GM12874 (cell line): ENCODE measurements at regions not wholly inside any gene's neighbourhood (a gene's known extent, or its start where the extent isn't known, plus 50 kb on each side); places are given as distances from the start of the nearest gene placed in this dataset.

ENCODE experiments used
- TF ChIP-seq, protein P1 (sequence below): IDR thresholded peaks from 2 replicates; pipeline ENCODE4 v1.5.1; 2011; ENCODE audit warnings: low read depth, mild to moderate bottlenecking, control low read depth, low read length, moderate library complexity; ENCODE audit not compliant: insufficient read depth

DNA sequence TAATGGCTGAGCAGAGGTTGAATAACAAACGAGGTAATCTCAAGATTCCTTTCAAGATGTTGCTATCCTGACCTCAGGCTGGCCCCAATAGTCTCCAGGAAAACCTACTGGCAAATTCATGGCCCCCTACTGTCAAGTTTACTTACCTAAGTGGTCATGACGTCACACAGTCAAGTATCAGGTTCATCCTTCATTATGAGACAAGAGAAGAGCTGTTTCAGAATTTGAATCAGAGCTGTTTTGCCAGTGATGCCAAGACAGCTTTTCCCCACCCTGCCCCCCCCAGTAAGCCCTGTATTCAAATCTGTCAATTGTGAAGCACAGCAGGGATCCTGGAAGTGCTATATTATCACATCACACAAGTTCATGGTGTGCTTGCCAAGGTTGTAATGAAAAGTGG is 509.6 kb downstream of the NOVA1 start:
- TF ChIP-seq, protein P1, sequence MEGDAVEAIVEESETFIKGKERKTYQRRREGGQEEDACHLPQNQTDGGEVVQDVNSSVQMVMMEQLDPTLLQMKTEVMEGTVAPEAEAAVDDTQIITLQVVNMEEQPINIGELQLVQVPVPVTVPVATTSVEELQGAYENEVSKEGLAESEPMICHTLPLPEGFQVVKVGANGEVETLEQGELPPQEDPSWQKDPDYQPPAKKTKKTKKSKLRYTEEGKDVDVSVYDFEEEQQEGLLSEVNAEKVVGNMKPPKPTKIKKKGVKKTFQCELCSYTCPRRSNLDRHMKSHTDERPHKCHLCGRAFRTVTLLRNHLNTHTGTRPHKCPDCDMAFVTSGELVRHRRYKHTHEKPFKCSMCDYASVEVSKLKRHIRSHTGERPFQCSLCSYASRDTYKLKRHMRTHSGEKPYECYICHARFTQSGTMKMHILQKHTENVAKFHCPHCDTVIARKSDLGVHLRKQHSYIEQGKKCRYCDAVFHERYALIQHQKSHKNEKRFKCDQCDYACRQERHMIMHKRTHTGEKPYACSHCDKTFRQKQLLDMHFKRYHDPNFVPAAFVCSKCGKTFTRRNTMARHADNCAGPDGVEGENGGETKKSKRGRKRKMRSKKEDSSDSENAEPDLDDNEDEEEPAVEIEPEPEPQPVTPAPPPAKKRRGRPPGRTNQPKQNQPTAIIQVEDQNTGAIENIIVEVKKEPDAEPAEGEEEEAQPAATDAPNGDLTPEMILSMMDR = no peak

DNA sequence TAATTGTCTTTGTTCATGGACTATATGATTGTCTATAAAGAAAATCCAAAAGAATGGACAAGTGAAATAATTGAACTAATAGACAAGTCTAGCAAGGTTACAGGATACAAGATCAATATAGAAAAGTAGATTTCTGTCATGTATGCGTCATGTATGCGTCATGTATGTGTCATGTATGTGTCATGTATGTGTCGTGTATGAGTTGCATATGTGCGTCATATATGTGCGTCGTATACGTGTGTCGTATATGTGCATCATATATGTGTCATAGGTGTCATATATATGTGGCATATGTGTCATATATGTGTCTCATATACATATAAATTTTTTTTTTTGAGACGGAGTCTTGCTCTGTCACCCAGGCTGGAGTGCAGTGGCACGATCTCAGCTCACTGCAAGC is 516.8 kb downstream of the NOVA1 start:
- TF ChIP-seq, protein P1 = no peak

DNA sequence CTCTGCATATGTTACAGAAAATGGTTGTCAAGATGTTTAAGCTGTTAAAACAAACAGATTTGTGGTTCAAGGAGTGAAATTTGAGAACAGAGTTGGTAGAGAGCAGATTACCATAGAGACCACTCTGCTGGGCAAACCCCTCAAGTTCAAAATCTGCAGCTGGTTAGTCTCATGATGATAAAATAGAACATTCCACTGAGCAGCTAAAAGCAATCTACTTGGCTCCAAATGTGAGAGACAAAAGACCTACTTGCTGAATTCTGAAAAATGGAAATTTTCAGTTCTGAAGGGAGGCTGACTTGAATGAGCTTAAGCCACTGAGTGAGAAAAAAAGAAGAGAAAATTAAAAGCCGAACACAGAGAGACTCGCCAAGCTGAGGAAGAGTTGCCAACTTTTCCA is 519.3 kb downstream of the NOVA1 start:
- TF ChIP-seq, protein P1 = no peak

DNA sequence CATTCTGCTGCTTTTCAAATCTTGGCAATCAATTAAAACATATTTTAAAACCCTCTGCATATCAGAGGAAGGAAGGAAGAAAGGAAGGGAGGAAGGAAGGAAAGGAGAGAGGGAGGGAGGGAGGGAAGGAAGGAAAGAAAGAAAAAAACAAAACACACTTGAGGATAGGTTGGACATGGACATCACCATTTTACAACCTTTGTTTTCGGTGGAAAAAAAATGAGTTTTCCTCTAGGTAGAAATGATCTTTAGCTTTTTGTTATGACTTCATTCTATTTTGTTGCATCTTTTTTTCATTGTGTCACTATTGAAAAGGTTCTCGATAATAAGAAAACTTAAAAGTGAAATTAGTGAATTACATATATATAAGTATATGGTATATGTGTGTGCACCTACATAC is 522.9 kb downstream of the NOVA1 start:
- TF ChIP-seq, protein P1 = no peak

DNA sequence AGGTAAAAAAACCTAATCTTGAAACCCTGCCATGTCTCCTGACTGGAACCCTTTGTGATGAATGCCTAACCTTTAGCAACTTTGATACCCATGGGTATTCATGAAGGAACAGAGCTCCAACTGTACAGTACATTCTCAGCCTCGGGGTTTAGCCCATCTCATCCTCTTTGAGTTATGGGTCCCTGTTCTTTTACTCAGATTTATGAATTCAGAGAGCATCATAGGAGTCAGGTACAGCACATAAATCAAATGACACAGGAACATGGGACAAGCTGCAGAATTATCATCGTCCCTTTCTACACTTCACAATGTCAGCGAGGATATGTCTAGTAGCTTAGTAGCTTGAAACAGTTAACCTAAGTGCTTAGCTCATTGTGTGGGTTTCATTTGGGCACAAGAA is 527.4 kb downstream of the NOVA1 start:
- TF ChIP-seq, protein P1 = no peak

DNA sequence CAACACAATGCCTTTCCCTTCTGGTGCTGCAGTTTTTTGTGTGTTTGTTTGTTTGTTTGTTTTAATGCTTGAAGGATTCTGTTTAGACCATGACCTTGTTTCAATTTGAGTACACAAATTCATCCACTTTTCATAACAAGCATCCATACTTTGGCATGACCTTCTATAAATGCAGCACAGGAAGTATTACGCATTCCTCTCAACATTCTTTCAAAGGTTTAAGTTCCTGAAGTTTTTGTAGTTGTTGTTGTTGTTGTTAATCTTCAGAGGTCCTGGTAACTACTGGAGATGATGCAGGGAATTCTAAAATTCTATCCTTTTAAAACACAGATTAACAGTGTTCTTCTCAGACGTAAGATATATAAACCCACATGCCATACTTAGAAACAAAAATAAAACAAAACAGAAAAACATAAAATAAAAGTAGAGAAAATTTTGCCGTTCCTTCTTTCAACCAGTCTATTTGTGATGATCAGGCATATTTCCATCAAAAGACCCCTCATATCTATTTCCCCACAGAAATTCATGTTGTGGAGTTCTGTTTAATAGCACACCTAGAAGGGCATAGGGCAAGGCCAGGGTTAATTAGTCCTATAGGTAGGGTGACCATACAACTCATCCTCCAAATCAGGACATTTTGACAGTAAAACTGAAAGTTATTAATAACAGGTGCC is 529.9 kb downstream of the NOVA1 start:
- TF ChIP-seq, protein P1 = no peak

DNA sequence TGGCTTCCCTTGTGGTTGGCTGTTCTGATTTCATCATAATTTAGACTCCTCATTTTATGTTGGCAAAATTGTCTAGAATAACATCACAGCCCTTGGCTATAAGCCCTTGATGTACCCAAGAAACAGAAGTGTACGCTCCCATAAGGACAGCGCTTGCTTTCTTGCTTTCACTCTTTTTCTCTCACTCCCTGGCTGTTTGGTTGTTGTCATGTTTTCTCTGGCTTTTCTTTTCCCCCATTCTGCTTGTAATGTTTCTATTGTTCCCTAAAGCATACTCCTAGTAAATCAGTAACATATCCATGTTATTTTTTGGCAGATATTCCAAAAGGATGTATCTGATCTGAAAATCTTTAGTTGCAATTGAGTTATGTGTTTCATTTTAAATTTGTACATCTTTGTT is 530.5 kb downstream of the NOVA1 start:
- TF ChIP-seq, protein P1 = no peak
